HG03159 (cell line): ENCODE measurements at regions not wholly inside any gene's neighbourhood (a gene's known extent, or its start where the extent isn't known, plus 50 kb on each side); places are given as distances from the start of the nearest gene placed in this dataset.

Experiments
- ATAC-seq: cut with Tn5 transposase; IDR thresholded peaks from one replicate; pipeline ENCODE4 v1.9.1; 2021; ENCODE audit warnings: mild to moderate bottlenecking, moderate library complexity; ENCODE audit not compliant: unreplicated experiment

DNA sequence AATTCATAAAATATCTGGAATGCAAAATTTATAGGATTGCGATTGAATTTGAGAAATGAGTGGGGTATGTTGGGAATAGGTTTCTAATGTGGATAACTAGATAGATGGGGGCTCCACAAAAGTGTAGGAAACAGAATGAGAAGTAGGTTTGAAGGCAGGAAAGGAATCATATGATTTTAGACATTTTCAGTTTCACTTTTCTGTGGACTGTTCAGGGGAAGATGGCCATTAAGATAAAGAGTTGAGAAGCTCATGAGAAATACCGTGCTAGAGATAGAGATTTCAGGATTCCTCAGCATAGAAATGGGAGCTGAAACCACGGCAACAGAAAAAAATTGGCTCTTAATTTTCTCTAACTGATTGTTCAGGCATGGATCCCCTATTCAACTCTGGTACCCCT lies 163.4 kb upstream of the CD180 start:
- no peak for ATAC-seq

DNA sequence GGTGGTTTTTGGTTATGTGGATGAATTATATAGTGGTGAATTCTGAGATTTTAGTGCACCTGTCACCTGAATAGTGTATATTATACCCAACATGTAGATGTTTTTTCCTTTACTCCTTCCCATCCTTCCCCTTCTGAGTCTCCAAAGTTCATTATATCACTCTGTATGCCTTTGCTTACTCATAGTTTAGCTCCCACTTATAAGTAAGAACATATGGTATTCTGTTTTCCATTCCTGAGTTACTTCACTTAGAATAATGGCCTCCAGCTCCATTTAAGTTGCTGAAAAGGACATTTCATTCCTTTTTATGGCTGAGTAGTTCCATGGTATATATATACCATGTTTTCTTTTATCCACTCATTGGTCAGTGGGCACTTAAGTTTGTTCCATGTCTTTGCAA lies 161.6 kb upstream of the CD180 start:
- ATAC-seq = no peak

DNA sequence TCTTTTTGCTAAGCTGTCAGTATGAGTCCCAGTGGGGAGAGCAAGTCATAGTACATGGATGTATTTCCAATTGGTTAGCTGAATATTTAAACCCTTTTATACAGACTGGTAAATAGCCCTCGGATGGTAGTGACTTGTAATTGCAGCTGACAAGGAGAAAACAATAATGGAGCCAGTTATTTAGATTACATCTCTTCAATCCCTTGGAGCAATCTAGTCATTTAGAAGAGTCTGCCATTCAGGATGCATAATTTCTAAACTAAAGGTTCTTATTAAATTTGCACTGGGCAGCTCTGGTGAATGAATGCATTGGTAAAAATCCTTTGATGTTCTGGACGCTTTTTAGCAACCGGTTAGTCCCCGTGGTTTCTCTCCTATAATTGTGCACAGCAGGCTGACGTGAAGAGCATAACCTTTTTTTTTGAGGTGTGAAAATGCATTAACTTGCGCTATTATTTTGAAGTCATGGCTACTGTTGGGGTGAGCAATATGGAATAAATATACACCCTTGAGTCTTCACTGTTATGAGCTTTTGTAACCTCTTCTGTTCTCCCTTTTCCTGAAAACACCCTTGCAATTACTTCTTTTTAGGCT lies 158.6 kb upstream of the CD180 start:
- no peak for ATAC-seq

DNA sequence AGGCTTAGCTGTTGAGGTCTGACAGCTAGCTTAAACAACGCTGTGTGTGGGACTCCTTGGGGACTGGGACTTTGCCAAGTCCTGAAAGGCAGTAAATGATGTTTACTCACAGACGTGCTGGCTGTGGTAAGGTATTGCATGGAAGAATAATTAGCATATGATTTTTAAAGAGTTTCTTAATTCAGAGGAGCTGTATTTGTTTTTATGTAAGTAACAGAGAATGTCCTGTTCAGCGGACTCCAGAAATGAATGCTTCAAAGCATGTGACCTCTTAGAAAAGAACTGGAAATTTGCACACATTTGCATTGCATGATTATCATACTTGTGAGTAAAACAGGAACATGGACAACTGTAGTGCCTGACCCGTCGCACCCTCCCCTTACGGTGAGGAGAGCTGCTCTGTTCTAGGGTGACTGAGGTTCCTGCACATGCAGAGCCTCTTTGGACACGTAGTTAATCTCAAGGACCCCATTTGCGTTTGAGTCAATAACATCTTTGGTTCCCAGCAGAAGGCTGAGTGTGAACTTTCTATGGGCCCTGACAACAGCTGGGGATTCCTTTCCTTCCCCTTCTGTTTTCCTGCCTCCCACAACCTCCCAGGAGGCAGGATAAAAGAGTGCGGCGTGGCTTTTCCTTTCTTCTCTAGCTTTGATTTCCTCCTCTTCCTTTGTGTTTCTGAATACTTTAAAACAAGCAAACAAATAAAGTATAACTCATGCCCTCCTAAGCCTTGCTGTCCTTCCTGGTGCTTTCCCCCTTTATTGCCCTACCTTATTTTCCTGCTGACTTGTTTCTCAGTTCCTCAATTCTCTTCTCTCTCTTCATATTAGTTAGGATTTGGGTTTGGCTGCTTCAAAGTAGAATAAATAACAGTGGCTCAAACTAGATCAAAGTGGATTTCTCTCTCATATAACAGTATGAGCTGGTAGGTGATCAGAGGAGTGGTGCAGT lies 157.2 kb upstream of the CD180 start:
- no peak for ATAC-seq

DNA sequence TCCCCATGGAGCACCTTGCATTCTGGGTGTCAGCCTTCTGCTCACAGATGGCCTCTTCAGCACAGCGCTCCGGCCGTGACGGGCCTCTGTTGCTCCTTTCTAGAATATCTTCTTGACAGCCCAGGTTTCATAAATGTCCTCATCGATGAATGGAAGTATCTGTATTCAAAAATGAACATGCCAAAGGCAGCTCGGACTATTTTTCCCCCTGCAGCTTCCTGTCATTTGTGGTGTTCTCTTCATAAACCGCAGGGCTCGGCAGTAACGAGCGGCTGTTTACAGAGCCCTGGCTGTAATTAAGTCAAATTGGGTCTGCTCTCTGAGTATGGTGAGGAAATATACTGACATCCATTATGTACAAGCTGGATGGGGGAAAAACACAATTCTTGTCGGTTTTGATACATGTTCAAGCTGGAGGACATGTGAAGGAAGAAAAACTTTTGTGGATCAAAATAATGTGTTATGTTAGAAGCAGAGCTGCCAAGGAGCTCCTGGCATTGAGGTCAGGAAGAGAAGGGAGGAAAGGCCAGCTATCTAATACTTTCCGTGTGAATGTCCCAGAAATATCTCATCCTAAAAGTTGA lies 154.1 kb upstream of the CD180 start:
- ATAC-seq = no peak

DNA sequence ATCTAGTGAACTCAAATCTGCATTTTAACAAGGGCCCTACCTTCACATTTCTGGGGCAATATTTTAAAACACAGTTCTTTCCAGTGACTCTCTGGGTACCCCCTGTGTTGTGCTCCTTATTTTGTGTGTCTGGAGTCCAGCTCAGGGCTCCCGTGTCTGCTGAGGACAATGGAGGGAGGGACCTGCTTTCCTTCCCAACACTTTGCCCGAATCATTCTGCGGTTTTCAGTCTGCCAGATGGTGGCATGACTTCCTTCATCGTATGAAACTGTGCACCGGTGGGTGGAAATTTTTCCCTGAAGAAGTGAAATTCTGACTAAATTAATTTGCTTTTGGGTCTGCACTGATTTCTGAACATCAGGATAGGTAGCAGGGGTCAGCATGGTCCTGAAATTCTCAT lies 153.6 kb upstream of the CD180 start:
- ATAC-seq = no peak

DNA sequence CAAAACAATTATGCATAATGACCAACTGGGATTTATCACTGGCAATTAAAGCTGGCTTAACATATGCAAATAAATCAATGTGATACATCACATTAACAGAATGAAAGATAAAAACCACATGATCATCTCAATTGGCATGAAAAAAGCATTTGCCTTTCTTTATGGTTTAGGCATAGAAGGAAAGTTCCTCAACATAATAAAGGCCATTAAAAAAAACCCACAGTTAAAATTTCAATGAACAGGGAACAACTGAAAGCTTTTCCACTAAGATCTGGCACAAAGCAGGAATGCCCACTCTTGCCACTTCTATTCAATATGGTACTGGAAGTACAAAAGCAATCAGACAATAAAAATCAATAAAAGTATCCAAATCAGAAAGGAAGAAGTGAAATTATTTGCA lies 151.2 kb upstream of the CD180 start:
- ATAC-seq = no peak

DNA sequence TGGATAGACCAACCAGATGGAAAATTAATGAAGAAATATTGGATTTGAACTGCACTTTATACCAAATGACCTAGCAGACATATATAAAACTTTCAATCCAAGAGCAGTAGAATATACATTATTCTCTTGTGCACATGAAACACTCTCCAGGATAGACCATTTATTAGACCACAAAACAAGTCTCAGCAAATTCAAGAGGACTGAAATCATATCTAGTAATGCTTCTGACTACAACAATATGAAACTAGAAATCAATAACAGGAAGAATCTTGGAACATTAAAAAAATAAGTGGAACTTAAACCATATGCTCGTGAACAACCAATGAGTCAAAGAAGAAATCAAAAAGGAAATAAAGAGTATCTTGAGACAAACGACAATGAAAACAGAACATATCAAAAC lies 150.0 kb upstream of the CD180 start:
- no peak for ATAC-seq

DNA sequence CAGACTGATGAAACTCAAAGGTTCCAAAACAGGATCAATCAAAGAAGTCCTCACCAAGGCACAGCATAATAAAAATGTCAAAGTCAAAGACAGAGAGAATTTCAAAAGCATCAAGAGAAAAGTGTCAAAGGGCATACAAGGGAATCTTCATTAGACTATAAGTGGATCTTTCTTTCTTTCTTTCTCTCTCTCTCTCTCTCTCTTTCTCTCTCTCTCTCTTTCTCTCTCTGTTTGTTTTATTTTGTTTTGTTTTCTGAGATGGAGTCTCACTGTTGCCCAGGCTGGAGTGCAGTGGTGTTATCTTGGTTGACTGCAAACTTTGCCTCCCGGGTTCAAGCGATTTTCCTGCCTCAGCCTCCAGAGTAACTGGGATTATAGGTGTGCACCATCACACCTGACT lies 148.3 kb upstream of the CD180 start:
- no peak for ATAC-seq

DNA sequence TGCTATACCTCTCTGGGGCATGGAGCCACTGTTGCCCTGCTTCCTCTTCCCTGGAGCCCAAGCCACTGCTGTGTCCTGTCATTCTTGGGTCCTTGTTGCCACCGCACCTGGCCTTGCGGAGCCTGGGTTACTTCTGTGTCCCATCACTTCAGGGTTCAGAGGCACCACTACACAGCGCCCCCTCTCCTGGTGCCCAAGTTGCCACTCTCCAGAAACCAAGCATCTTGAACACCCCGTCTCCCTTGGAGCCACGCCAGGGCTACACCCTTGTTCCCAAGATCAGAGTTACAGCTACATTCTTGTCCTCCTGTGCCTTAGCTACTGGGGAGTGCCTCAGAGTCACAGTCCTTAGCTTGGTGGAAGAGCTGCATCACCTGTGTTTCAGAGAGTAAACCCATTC lies 147.2 kb upstream of the CD180 start:
- no peak for ATAC-seq

DNA sequence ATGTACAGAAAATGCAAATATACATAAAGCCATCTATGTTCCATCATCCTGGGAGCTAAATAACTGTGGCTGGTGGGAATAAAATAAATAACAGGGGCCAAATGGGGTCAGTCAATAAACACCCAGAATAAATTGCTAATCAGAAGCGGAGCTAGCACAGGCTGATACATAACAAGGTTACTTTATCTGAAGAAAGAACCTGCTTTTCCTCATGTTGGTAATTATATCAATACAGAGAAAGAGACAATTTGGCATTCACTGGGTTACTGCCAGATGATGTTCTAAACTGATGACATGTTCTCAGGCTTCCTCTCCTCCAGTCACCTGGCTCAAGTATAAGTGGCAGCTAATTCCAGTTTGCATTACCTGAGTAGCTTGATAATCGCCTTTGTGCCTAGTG lies 144.9 kb upstream of the CD180 start:
- ATAC-seq = no peak

DNA sequence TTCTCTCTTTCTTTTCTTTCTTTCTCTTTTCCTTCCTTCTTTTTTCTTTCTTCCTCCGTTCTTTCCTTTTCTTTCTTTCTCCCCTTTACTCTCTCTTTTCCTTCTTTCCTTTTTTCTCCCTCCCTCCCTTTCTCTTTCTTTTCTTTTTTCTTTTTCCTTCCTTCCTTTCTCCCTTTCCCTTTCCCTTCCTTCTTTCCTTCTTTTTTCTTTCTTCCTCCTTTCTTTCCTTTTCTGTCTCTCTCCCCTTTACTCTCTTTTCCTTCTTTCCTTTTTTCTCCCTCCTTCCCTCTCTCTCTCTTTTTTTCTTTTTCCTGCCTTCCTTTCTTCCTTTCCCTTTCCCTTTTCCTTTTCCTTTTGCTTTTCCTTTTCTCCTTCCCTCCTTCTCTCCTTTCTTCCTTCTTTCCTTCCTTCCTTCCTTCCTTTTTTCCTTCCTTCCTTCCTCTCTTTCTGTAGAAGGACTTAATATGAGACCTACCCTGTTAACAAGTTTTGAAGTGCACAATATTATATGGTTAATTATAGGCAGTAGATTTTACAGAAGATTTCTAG lies 142.7 kb upstream of the CD180 start:
- ATAC-seq = no peak

DNA sequence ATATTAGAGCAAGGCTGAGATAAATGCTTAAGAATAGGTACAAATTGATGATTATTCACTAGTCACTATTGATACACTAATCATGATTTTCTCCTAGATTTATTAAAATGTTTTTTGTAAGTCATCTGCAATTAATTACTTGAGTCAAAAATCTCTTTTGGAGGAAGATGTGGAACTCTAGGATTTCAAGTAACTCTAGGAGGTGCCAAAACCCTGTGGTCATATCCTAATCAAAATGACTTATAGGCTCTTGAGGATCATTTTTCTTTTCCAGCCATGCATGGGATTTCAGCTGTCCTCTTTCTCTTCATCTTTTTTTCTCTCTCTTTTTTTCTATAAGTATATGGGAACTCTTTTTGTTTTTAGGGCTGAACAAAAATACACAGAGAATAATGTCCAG lies 141.8 kb upstream of the CD180 start:
- ATAC-seq = no peak

DNA sequence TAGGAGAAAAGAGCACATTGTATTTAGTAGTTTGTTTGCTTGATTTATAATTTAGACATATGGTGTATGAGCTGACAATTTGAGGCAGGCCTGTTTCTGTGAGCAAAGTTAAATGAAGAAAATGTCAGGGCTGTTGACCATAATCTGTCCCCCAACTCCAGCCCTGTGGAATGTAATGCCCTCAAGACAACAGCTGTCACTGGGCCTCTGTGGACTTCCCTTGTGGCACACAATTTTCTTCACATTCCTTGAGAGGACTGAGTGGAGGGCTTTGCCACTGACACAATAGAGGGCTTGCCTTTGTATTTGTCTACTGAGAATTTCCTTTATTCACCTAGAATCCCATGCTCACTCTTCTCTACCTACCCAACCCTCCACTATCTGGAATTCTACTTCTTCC lies 141.2 kb upstream of the CD180 start:
- no peak for ATAC-seq

DNA sequence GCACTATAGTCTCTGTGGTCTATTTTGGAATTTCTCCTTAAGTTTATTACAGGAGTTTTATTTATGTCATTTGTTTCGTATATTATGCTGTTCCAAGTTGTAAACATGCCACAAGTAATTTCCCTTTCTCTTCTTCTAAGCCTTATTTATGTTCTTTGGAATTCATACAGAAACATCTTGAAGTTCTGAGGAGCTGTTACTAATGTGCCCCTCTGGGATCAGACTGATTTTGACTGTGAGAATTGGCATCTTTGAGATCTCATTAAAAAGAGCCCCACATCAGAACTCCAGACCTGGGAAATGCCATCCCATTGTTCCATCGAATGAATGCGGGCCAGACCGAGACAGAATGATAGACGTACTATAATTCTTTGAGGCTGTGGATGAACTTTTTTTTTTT lies 138.8 kb upstream of the CD180 start:
- ATAC-seq = no peak

DNA sequence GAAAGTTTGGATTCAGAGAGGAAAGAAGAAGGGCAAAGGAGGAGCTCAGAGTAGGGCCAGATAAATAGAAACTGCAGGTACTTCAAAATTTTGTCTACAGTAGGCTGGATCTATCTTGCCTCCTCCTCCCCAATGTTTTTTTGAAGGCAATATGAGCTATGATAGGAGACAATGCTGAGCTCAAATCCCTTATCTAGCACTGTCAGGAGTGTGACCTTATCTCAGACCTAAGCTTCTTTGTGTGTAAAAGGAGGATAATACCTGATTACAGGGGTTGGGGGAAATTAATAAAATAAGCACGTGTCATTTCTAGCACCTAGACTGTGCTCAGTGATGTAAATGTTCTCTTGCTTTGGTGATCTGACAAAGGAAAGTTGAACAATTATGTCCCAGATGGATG lies 137.8 kb upstream of the CD180 start:
- ATAC-seq = no peak

DNA sequence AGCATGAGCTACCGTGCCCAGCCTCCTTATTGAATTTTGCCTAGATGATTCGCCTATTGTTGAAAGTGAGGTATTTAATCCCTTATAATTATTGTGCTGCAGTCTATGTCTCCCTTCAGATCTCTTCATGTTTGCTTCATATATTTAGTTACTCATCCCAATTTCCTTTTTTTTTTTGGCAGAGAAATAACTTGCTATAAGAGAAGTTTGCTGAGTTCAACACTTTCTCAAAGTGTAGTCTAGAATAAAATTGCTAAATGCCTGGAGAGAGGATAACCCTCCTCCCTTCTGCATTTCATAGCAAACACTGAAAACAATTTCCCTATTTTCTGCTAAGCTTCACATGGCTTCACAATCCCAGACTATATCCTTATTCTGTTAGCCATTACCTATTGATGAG lies 136.6 kb upstream of the CD180 start:
- no peak for ATAC-seq

DNA sequence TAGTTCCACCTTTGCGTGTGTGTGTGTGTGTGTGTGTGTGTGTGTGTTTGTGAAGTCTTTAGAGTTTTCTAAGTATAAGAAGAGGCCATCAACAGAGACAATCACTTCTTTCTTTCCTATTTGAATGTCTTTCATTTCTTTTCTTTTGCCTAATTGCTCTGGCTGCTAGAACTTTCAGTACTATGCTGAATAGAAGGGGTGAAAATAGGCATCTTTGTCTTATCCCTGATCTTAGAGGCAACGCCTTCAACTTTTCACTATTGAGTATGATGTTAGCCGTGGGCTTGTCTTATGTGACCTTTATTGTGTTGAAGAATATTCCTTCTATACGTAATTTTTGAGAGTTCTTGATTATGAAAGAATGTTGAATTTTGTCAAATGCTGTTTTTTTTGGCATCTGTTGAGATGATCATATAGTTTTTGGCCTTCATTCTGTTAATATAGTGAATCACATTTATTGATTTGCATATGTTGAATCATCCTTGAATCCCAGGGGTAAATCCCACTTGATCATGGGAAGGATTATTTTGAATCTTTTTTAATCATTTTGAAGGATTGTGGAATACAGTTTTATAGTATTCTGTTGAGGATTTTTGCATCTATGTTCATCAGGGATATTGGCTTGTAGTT lies 134.8 kb upstream of the CD180 start:
- ATAC-seq = no peak

DNA sequence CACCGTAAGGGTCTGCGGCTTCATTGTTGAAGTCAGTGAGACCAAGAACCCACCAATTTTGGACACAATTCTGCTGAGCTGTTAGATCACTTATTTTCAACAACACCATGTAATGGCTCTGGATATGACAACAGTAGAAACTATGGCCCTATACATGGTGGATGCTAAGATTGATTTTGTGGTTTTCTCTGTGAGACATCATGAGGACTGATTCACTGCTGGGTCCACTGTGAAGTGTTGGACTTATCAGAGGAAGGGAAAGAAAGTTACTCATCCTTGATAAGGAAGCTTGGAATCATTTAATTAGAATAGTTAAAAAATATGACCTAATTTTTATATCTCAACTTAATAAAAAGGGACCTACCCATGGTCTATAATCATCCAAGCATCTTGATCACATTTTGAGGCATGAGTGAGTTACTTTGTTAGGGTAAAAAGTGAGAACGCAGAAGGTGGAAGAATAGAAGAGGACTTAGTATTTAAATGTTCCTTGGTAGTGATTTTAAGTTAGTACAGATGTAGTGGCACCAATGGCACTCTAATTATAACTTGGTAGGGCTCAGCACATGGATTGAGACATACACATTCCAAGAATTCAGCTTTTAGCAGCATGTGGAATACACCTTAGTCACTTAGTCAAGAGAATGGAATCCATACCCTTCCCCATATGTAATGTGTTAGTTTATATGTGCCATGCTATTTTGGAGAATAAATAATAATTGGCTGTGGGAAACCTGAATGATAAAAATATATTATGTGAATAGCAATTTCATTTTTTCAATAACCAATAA lies 123.5 kb upstream of the CD180 start:
- no peak for ATAC-seq

DNA sequence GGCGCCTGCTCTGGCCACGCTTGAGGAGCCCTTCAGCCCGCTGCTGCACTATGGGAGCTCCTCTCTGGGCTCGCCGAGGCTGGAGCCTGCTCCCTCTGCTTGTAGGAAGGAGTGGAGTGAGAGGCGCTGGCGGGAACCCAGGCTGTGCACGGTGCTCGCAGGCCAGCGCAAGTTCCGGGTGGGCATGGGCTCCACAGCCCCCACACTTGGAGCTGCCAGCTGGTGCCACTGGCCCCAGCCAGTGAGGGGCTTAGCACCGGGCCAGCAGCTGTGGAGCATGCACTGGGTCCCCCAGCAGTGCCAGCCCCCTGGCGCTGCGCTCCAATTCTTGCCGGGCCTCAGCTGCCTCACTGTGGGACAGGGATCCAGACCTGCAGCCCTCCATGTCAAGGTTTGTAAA lies 122.1 kb upstream of the CD180 start:
- no peak for ATAC-seq

DNA sequence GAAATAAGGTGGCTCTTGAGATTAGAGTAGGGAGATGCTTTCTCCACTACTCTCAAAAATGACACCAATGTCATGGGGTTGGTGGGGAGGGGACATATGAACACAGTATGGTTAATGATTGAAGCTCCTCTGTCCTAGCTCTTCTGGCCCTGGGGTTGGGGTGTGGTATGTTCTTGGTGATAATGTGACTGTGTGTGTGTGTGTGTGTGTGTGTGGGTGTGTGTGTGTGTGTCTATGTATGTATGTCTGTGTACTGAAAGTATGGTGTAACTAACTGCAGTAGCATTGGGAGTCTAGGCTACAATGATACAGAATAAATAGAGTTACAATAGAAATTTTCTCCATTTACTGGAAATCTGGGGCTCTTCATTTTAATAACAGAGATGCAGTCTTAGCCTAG lies 121.0 kb upstream of the CD180 start:
- ATAC-seq = no peak
